HG02798 (cell line): ENCODE measurements at regions not wholly inside any gene's neighbourhood (a gene's known extent, or its start where the extent isn't known, plus 50 kb on each side); places are given as distances from the start of the nearest gene placed in this dataset.
"Not testable (repeated sequence)": the region's sequence is repeated elsewhere in the genome, so short reads cannot be mapped to it uniquely, and the experiment has no call there.

ENCODE experiments used
- ATAC-seq: cut with Tn5 transposase; IDR thresholded peaks from one replicate; pipeline ENCODE4 v1.9.1; 2021; ENCODE audit warnings: mild to moderate bottlenecking; ENCODE audit not compliant: unreplicated experiment, poor library complexity

DNA sequence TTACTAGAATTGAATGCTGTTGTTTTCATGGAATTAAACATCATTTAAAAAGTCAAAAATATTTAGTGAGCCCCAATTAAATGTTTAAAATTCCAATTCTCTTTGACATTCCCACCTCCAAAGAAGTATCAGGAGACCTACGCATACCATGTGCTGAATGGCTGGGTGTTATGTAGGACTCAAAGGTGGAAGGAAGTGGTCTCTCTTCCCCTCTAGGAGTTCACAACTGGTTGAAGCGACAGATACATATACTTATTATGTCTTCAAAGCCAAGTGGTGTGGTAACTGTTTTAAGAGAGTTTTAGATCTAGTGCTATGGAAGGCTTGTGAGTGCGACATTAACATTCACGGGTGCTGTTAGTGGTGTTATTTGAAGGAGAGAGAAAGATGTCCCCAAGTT is 464.0 kb downstream of the ATP23 start:
- ATAC-seq, result no peak

DNA sequence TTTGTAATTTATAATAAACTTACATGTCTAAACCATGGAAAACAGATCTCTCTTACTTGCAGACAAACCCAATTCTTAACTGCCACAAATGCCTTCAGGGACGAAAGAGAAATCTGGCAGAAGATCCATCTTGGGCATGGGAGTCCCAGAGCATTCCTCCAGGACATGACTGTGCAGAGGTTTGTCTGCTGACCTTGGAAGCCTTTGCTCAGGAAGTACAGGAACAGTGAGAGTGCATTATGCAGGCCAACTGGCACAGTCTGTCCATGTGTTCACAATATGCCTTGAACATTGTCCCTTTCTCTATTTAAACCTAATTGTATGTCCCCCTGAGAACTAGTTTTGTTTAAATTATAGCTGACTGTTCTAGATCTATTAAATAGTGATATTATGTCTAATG is 467.1 kb downstream of the ATP23 start:
- ATAC-seq, result no peak

DNA sequence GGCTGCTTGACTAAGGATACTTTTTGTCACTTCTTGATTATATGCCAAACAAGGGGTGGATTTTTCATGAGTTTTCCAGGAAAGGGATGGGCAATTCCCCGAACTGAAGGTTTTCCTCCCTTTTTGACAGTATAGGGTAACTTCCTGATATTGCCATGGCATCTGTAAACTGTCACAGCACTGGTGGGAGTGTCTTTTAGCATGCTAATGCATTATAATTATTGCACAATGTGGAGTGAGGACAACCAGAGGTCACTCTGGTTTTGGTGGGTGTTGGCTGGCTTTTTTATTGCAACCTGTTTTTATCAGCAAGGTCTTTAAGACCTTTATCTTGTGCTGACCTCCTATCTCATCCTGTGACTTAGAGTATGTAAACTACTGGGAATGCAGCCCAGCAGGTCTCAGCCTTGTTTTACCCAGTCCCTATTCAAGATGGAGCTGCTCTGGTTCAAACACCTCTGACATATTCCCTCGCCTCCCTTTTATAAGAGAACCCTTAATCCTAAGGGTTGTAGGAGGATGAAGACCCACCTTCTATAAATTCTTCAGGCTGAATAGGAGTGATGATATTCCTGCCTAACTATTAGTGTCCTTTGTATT is 471.2 kb downstream of the ATP23 start:
- no peak for ATAC-seq

DNA sequence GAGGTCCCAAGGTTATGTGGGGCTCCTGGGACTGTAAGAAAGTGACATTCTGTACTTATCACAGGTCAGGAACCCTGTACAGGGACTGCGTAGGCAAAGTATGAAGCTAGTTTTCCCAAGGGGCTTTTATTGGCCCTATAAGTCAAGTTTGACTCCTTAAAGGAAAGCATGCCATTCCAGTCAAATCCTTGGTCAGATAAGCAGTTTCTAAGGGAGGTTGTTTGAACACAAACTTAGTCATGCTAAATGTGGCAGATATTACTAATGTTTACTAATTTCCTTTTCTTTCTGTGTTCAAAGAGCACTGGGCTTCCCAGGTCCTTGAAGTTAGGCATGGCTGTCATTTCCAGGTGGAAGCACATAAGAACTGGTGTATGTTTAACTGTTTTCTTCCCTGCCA is 472.4 kb downstream of the ATP23 start:
- no peak for ATAC-seq

DNA sequence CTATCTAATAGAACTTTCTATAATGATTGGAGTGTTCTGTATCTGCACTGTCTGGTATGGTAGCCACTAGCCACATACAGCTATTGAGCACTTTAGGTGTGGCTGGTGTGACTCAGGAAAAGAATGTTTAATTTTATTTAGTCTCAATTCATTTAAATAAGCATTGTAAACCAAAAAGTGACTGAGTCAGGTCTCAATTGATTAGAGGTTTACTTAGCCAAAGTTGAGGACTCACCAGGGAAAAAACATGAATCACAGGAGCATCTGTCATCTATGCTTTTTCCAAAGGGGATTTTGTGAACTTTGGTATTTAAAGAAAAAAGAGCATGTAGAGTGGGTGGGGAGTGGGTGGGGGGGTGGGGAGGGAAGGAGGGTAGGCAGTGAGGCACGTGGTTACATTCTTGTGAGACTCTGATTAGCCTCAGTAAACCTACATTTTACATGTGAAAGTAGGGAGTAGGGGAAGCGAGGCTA is 473.1 kb downstream of the ATP23 start:
- ATAC-seq, result no peak

DNA sequence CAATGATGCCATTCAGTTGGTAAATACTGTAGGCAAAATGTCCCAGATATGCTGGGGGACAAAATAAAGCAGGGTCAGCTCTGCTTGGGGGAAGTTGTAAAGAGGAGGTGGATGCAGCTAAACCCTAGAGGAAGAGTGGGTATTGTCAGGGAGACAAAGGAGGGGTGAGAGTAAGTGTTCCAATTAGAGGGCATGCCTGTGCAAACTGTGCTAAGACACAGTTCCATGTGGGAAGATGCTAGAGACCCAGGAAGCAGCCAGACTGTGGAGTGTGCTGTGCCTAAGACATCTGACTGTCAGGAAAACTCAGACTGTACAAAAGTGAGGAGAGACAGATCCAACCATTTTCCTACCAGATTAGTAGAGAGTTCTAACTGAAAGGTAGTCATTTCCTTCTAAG is 474.3 kb downstream of the ATP23 start:
- no peak for ATAC-seq

DNA sequence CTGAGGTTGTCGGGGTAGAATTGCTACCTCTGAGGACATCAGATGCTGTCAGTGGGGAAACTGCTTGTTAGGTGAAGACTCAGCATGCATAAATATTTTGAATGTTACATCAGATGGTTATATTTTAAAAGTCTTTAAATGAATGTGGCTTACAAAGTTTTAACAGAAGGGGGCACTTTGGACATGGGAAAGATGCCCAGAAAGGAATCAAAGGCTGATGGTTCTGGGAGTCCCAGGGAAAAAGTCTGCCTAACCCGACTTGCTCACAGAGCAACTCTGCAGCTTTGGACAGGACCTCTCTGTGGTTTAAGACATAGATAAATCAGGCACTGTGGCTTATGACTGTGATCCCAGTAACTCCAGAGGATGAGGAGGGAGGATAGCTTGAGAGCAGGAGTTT is 474.9 kb downstream of the ATP23 start:
- ATAC-seq, result no peak

DNA sequence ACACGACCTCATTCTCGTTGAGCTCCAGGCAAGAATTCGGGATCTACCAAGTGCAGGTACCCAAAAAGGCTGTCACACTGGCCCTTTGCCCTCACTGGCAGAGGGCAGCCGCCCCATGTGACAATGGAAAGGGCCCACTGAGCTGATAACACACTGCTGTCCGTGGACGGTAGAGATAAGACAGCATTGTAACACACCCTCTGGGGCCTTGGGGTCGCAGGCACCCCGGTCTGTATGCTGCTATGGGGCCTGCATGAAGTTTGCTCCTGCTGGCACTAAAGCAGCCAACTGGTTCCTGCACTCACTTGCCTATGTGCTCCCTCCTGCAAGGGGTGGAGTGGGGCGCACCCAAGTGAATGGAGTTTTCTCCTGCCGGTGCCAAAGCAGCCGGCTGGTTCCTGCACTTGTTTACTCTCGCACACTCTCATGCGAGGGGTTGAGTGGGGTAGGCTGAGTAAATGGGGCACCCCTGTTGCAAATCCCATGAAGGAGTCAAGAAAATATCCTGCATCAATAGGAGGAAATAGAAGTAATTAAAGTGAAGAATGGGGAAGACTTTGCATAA is 477.9 kb downstream of the ATP23 start:
- no peak for ATAC-seq

DNA sequence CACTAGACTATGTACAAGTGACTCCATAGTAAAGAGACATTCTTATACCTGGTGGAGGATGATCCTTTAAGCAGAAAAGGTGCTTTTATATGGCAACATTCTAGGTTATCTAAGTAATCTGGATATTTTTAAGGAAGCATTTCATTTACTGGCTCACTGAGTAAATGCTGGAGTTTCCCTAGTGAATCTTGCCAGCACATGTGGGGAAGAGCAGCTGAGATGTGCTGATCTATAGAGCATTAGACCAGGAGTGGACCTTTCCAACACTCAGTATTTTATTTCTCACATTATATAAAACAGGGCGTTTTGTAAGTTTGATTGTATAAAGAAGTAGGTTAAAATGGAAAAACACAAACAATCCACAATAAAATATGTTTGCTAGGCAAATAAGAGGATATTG is 478.5 kb downstream of the ATP23 start:
- ATAC-seq, result no peak

DNA sequence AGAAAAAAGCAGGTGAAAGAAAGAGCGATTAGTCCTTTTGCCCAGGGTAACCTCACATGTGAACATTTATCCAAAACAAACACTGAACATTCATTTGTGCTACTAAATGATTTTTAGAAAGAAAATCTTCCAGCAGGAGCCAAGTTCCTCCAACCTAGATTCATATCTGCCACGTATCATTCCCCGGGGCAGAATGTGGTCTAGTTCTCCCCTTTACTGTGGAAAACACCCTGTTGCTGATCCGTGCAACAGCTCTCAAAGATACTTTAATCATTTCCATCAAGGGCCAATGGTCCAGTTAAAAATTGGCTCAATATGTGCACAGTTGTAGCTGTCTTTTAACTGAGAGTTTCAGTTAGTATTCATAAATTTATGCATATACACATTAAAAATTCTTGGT is 479.1 kb downstream of the ATP23 start:
- ATAC-seq, result no peak

DNA sequence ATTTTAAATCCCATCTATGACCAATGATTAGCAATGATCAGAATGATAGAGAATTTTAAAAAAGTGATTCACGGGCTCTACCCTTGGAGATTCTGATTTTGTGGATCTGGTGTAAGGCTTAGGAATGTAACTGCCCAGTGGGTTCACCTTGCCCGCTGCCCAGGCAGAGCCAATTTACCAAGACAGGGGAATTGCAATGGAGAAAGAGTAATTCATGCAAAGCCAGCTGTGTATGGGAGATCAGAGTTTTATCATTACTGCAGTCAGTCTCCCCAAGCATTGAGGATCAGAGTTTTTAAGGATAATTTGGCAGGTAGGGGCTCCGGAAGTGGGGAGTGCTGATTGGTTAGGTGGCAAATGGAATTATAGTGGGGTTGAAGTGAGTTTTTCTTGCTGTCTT is 480.6 kb downstream of the ATP23 start:
- no peak for ATAC-seq

DNA sequence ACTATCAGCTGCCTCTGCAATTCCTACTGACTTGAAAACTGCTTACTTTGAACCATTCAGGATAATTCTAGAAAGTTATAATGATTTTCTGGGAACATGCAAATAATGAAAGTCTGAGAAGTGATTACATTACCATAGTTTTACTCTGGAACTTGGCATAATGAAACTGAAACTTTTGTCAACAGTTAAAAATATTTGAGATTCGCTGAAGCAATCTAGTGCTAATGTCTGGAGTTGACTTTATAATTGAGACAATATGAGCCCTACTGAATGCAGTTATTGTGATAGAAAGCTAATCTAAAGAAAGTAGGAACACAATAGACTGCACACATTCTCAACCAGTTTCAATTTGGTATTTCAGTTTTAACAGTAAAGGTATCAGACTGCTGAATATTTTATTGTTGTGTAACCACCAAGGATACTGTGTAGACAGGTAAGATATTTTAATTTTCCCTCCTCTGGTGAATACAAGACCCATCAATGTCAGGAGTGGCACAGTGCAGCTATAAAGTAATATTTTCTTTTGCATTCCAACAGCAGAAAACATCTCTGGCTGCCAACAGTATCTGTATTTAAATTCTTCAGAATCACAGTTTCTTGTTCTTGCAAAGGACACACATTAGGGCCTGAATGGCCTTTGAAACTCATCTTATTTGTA is 483.5 kb downstream of the ATP23 start:
- peak; percentile 24 for ATAC-seq

DNA sequence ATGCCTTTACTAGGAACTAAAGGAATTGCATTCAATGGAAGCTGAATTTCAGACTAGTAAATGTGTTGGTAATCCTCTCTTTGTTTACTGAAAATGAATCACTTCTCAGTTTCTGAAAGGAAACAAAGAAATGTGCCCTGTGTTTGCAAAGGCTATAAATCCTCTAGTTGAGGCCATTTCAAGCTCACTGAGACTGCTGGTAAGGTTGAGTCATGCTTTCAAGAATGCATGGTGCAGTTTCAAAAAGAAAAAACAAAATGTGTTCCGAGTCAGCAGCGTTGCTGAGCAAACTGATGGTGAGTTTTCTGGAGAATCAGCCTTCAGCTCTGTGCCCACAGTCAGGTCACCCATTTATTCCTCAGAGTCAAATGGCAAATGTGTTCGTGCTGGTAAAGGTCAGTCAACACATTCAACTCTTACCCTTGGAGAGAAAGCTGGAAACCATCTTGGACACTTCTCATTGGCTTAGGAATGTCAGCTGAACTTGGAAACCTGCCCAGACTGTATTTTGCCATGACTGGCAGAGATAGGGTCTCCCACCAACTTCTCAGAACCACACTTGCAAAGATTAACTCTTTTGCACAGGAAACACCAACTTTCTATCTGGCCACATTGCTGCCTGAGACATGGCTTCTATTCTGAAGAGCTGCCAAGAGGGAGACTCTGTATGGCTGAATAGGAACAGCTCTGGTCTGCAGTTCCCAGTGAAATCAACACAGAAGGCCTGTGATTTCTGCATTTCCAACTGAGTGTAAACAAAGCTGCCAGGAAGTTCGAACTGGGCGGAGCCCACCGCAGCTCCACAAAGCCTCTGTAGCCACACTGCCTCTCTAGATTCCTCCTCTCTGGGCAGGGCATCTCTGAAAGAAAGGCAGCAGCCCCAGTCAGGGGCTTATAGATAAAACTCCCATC is 484.4 kb downstream of the ATP23 start:
- ATAC-seq, result peak; percentile 93

DNA sequence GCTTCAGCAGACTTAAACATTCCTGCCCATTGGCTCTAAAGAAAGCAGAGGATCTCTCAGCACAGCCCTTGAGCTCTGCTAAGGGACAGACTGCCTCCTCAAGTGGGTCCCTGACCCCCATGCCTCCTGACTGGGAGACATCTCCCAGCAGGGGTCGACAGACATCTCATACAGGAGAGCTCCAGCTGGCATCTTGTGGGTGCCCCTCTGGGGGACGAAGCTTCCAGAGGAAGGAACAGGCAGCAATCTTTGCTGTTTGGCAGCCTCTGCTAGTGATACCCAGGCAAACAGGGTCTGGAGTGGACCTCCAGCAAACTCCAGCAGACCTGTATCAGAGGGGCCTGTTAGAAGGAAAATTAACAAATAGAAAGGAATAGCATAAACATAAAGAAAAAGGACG is 485.1 kb downstream of the ATP23 start:
- ATAC-seq, result not testable (repeated sequence)

DNA sequence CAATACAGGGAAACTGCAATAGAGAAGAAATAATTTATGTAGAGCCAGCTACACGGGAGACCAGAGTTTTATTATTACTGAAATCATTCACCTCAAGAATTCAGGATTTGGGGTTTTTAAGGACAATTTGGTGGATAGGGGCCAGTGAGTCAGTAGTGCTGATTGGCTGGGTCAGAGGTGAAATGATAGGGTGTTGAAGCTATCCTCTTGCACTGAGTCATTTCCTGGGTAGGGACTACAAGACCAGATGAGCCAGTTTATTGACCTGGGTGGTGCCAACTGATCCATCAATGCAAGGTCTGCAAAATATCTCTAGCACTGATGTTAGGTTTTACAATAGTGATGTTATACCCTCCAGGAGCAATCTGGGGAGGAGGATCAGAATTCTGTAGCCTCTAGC is 486.3 kb downstream of the LRIG3 start:
- ATAC-seq, result no peak

DNA sequence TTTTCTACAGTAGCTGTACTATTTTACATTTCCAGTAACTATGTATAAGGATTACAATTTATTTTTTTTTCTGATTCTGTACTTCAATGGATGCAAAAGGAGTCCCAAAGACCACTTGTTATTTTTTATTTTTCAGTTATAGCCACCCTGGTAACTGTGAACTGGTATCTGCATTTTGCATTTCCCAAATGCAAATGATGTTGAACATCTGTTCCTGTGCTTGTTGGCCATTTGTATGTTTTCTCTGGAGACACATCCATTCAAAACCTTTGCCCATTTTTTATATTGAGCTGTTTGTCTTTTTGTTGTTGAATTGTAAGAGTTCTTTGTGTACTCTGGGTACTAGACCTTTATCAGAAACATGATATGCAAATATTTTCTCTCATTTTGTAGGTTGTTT is 485.6 kb downstream of the LRIG3 start:
- no peak for ATAC-seq

DNA sequence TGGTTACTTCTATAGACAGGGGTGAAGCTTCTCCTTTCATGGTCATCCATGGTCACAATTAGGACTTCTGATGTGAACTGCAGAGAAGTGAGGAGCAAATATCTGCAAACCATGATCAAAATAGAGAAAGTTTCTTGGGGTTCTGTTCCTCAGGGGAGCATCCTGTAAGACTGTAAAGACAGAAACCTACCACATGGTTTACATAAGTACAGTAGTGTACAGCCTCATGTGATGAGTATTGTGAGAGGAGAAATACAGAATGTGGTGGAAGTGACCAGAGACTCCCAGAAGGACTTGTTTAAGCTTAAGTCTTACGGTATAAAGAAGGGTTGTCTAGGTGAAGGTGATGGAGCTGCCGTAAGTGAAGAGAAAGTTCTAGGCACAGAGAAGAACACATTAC is 484.7 kb downstream of the LRIG3 start:
- ATAC-seq, result peak; percentile 88

DNA sequence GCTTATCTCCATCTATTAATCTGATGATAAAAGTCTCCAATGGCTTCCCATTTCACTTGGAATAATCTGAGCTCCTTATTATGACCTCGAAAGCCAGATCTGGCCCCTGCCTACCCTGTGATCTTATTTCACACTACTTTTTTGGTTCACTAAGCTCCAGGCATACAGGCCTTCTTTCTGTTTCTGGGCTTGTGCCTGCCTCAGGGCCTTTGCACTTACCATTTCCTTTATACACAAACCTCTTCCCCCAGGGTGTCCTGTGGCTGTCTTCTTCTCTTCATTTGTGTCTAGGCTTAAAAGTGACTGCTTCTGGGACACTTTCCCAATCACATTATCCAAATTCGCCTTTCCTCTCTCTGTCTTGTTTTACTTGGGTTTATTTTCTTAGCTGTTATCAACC is 478.8 kb downstream of the LRIG3 start:
- no peak for ATAC-seq

DNA sequence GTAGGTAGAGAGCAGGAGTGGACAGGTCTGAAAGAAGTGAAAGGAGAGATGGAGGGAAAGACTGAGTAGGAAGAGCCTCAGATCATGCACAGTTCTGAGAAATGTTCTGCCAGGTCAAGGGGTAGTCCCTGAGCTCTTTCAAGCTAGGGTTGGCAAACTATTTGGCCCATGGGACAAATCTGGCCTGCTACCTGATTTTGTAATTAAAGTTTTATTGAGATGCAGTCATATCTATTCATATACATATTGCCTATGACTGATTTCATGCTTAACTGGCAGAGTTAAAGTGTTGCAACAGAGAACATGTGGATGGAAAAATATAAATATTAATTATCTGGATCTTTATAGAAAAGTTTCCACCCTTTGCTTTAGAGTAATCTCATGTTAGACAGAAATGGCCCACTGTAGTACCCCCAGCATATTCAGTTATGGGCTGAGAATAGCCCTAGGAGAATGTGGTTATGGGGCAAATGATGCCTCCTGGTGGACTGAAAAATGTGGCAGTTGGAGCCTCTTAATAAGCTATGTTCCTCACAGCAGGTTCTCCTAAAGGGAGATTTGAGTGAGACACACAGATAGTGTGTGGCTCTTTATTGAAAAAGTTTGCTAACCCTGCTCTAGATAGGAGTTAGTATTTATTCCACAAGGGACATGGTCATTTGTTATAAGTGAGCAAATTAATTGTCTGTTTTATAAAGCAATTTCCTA is 476.9 kb downstream of the LRIG3 start:
- ATAC-seq, result peak; percentile 87

DNA sequence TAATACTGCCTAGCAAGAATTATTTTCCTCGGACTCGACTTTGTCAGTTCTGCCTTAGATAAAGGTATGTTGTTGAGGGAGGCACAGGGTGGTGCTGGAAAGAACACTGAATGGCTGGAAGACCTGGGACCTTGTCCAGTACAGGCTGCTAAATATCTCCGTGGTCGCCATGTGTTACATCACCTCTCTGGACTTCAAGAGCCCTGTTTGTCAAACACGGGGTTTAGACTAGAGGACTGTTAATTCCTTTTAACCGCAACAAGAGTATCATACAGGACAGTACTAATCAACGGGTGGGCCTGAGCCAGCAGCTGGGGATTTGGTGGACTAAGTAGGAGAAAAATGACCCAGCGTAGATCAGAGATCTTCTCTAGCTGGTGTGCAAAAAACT is 476.3 kb downstream of the LRIG3 start:
- ATAC-seq, result no peak
